LNCaP clone FGC (cell line): ENCODE measurements at regions not wholly inside any gene's neighbourhood (a gene's known extent, or its start where the extent isn't known, plus 50 kb on each side); places are given as distances from the start of the nearest gene placed in this dataset.

Experiments used
- DNase-seq: peaks from one replicate; pipeline ENCODE4 v3.0.0-alpha.2; 2011; ENCODE audit warnings: low read depth
- H3K4me3 ChIP-seq: 2 replicates; pipeline ENCODE4 v1.5.1; 2011; ENCODE audit warnings: mild to moderate bottlenecking, low read depth, low read length, control low read depth
- CTCF ChIP-seq: IDR thresholded peaks from 2 replicates; pipeline ENCODE4 v1.5.1; 2012; ENCODE audit warnings: mild to moderate bottlenecking; ENCODE audit not compliant: control insufficient read depth, insufficient read depth; ENCODE audit errors: extremely low read depth

GRCh38 chr11:115629456-115630015 lies 125.3 kb upstream of the CADM1 start:
- H3K4me3 ChIP-seq = no peak overlapping the region
- no peak for DNase-seq
- no peak for TF ChIP-seq CTCF

GRCh38 chr11:115627666-115628460 lies 123.6 kb upstream of the CADM1 start:
- no peak for DNase-seq
- TF ChIP-seq CTCF = no peak
- no peak overlapping the region for H3K4me3 ChIP-seq

- TF ChIP-seq CTCF = no peak
- no peak overlapping the region for H3K4me3 ChIP-seq
- no peak for DNase-seq
These were observed 122.9 kb upstream of the CADM1 start for GRCh38 chr11:115627071-115627470.

- no peak overlapping the region for H3K4me3 ChIP-seq
- no peak for TF ChIP-seq CTCF
- no peak for DNase-seq
These were observed 122.2 kb upstream of the CADM1 start for GRCh38 chr11:115626414-115626813.

GRCh38 chr11:115625502-115625901 lies 121.3 kb upstream of the CADM1 start:
- no peak for DNase-seq
- TF ChIP-seq CTCF = no peak
- no peak overlapping the region for H3K4me3 ChIP-seq

GRCh38 chr11:115624065-115624464 lies 119.8 kb upstream of the CADM1 start:
- TF ChIP-seq CTCF = no peak

GRCh38 chr11:115623021-115623451 lies 118.8 kb upstream of the CADM1 start:
- DNase-seq = no peak
- TF ChIP-seq CTCF = no peak
- no peak overlapping the region for H3K4me3 ChIP-seq

More at GRCh38 chr11:115624065-115624464, 119.8 kb upstream of the CADM1 start:
- no peak for DNase-seq
- no peak overlapping the region for H3K4me3 ChIP-seq
